GM12878 (cell line): ENCODE measurements at regions not wholly inside any gene's neighbourhood (a gene's known extent, or its start where the extent isn't known, plus 50 kb on each side); places are given as distances from the start of the nearest gene placed in this dataset.

Experiments
- ATAC-seq: fragments of 200-7000 bp; cut with Tn5 transposase; 3 replicates; pipeline ENCODE4 v1.9.1; 2020; ENCODE audit warnings: mild to moderate bottlenecking, moderate library complexity
- BruUV-seq: library from RNA; stranded (reverse); fragments of 400-500 nt; replicated peaks from 2 replicates; lab custom pipeline; 2021; lab: Mats Ljungman, UMichigan
- CTCF ChIA-PET: fragments of 300-600 bp; sonication (Branson Sonifier 250); formaldehyde crosslinking; extraction: SDS; loops from one replicate; lab custom pipeline; 2021; ENCODE audit warnings: inconsistent platforms; lab: Yijun Ruan, JAX
- POLR2A ChIA-PET: fragments of 350-600 bp; formaldehyde crosslinking; extraction: SDS; loops from one replicate; lab custom pipeline; 2021; ENCODE audit warnings: inconsistent platforms; lab: Charles Lee
- RAD21 ChIA-PET: fragments of 300-600 bp; sonication (Branson Sonifier 250); formaldehyde crosslinking; loops from one replicate; lab custom pipeline; 2023; ENCODE audit warnings: antibody characterized with exemption; ENCODE audit not compliant: unreplicated experiment; lab: Charles Lee
- SMC1A ChIA-PET: fragments of 300-600 bp; sonication (Branson Sonifier 250); formaldehyde crosslinking; loops from one replicate; lab custom pipeline; 2023; ENCODE audit not compliant: unreplicated experiment, uncharacterized antibody; lab: Charles Lee
- DNase-seq: peaks from one replicate; pipeline ENCODE4 v3.0.0-alpha.2; 2011; ENCODE audit warnings: low read depth, low spot score
- FAIRE-seq: peaks from 3 replicates; lab custom pipeline; 2011; peaks lifted over from hg19 to GRCh38; lab: Jason Lieb, UNC
- H2AFZ ChIP-seq: 2 replicates; pipeline ENCODE4 v1.6.0; 2011; ENCODE audit warnings: low read depth, low read length, control low read depth; ENCODE audit not compliant: control insufficient read depth
- H3K27ac ChIP-seq: 2 replicates; pipeline ENCODE4 v1.5.1; 2011; ENCODE audit warnings: control low read depth; ENCODE audit not compliant: control insufficient read depth, insufficient read depth
- H3K27me3 ChIP-seq, 2 experiments: replicated peaks in 1 of 2; 2 replicates each; pipeline versions ENCODE4 v1.6.0 to v1.6.1; 2011; ENCODE audit warnings: low read length in 1 of 2; ENCODE audit not compliant: control insufficient read depth in 2 of 2, insufficient read depth in 2 of 2
- H3K36me3 ChIP-seq, 2 experiments: 2 replicates each; pipeline ENCODE4 v1.5.1; 2011; ENCODE audit warnings: low read length in 1 of 2; ENCODE audit not compliant: control insufficient read depth in 2 of 2, insufficient read depth in 2 of 2
- H3K4me1 ChIP-seq: 2 replicates; pipeline ENCODE4 v1.6.1; 2011; ENCODE audit warnings: mild to moderate bottlenecking, low read length, moderate library complexity, mixed read lengths; ENCODE audit not compliant: control insufficient read depth, insufficient read depth
- H3K4me2 ChIP-seq: 2 replicates; pipeline ENCODE4 v1.6.0; 2011; ENCODE audit warnings: control low read depth; ENCODE audit not compliant: control insufficient read depth, insufficient read depth
- H3K4me3 ChIP-seq: fragments of 200-600 bp; sonication (generic); 2 replicates; pipeline ENCODE4 v1.5.1; 2016
- H3K79me2 ChIP-seq: 2 replicates; pipeline ENCODE4 v1.6.0; 2011; ENCODE audit warnings: low read length; ENCODE audit not compliant: control insufficient read depth, insufficient read depth
- H3K9ac ChIP-seq: 2 replicates; pipeline ENCODE4 v1.8.0; 2011; ENCODE audit warnings: low read length, control low read depth, mixed read lengths; ENCODE audit not compliant: control insufficient read depth, insufficient read depth
- H3K9me3 ChIP-seq: replicated peaks from 3 replicates; pipeline ENCODE4 v1.5.1; 2011; ENCODE audit warnings: mild to moderate bottlenecking, low read length; ENCODE audit not compliant: control insufficient read depth, insufficient read depth
- H4K20me1 ChIP-seq: 2 replicates; pipeline ENCODE4 v1.6.0; 2011; ENCODE audit not compliant: control insufficient read depth, insufficient read depth
- CBX5 ChIP-seq: sonication (generic); IDR thresholded peaks from 2 replicates; pipeline ENCODE4 v1.6.1; 2016; ENCODE audit warnings: low read depth, moderate library complexity, mild to moderate bottlenecking, inconsistent platforms
- DPF2 ChIP-seq: fragments of 450-650 bp; IDR thresholded peaks from 2 replicates; pipeline ENCODE4 v1.6.1; 2017; ENCODE audit warnings: mild to moderate bottlenecking
- EP300 ChIP-seq, 2 experiments: fragments of 150-350 bp in 1 of 2; IDR thresholded peaks; 2 replicates each; pipeline ENCODE4 v1.6.1; 2011 to 2012; ENCODE audit warnings: low read depth in 2 of 2, low read length in 2 of 2, borderline replicate concordance in 1 of 2, improper control_type of control experiment in 1 of 2, inconsistent platforms in 1 of 2; ENCODE audit not compliant: control insufficient read depth in 1 of 2
- ETV6 ChIP-seq, 2 experiments: fragments of 450-650 bp in 1 of 2; IDR thresholded peaks in 1 of 2; conservative IDR thresholded peaks in 1 of 2; 2 replicates each; pipeline ENCODE4 v1.6.1; 2014; ENCODE audit warnings: antibody characterized with exemption in 1 of 2, borderline replicate concordance in 1 of 2, low read depth in 1 of 2, mild to moderate bottlenecking in 1 of 2, moderate library complexity in 1 of 2
- JUND ChIP-seq: IDR thresholded peaks from 2 replicates; pipeline ENCODE4 v1.6.1; 2012; ENCODE audit warnings: low read depth, mild to moderate bottlenecking, low read length, improper control_type of control experiment, moderate library complexity
- NBN ChIP-seq: fragments of 450-650 bp; IDR thresholded peaks from 2 replicates; pipeline ENCODE4 v1.6.1; 2016
- NFYB ChIP-seq: IDR thresholded peaks from 2 replicates; pipeline ENCODE4 v1.6.1; 2011; ENCODE audit warnings: low read depth, mild to moderate bottlenecking, low read length, improper control_type of control experiment, moderate library complexity; ENCODE audit not compliant: insufficient read depth
- NR2F1 ChIP-seq: fragments of 450-650 bp; conservative IDR thresholded peaks from 2 replicates; pipeline ENCODE4 v1.6.1; 2017; ENCODE audit warnings: mild to moderate bottlenecking
- PAX8 ChIP-seq: fragments of 450-650 bp; IDR thresholded peaks from 2 replicates; pipeline ENCODE4 v1.6.1; 2017; ENCODE audit warnings: mild to moderate bottlenecking, moderate library complexity
- RCOR1 ChIP-seq: conservative IDR thresholded peaks from 2 replicates; pipeline ENCODE4 v1.6.1; 2012; ENCODE audit warnings: low read depth, low read length, improper control_type of control experiment
- REST ChIP-seq: IDR thresholded peaks from 2 replicates; pipeline ENCODE4 v1.6.1; 2012; ENCODE audit warnings: mild to moderate bottlenecking, low read depth, low read length
- TARDBP ChIP-seq: IDR thresholded peaks from 2 replicates; pipeline ENCODE4 v1.6.1; 2016; ENCODE audit warnings: borderline replicate concordance
- USF2 ChIP-seq: IDR thresholded peaks from 2 replicates; pipeline ENCODE4 v1.6.1; 2011; ENCODE audit warnings: low read depth, low read length, improper control_type of control experiment, borderline replicate concordance
- ZSCAN29 ChIP-seq: fragments of 450-650 bp; IDR thresholded peaks from 2 replicates; pipeline ENCODE4 v1.6.1; 2017; ENCODE audit warnings: mild to moderate bottlenecking, moderate library complexity
- ZZZ3 ChIP-seq: IDR thresholded peaks from 2 replicates; pipeline ENCODE4 v1.6.1; 2011; ENCODE audit warnings: low read depth; ENCODE audit not compliant: control insufficient read depth, insufficient read length
- WGBS: methylation state at CpG from one replicate; pipeline ENCODE4 v1.1.6; 2016; ENCODE audit warnings: low lambda C conversion rate; ENCODE audit not compliant: insufficient replicate concordance, insufficient coverage; ENCODE audit errors: missing lambda C conversion rate; 5-methylcytosine and 5-hydroxymethylcytosine counted together
- in situ Hi-C: fragments of 300-500 bp; cut with MboI; formaldehyde crosslinking; loops from 9 replicates; pipeline ENCODE4 v1.14.3; 2018; ENCODE audit warnings: mixed read lengths
- intact Hi-C: fragments of 100-400 bp; cut with micrococcal nuclease; formaldehyde crosslinking; loops from one replicate; pipeline ENCODE4 v1.14.2; 2022; ENCODE audit not compliant: unreplicated experiment

- Histone ChIP-seq H4K20me1 (no peaks in the 10 kb centered on the region), H3K27ac (no peak overlapping the region), H3K79me2 (no peaks in the 10 kb centered on the region), H3K27me3 (no peaks in the 10 kb centered on the region), H3K9me3 (no peaks in the 10 kb centered on the region), H3K4me2 (no peak overlapping the region), H3K36me3 (no peaks in the 10 kb centered on the region), H2AFZ (no peak overlapping the region), H3K9ac (no peak overlapping the region)
- CTCF ChIA-PET: interaction anchor here (0.6 to 1.5 kb wide), 2 partner anchors 37 to 93 kb away, joined by 3 read pairs; no protein-coding TSS in a partner anchor
- 29% methylated on average over 5 of the region's 5 CpGs for WGBS
- no peak for FAIRE-seq
- no peak for DNase-seq
- in situ Hi-C loops: no loop called here
- RAD21 ChIA-PET: interaction anchor here (0.9 kb wide), 1 partner anchor 31 kb away, joined by 3 read pairs; no protein-coding TSS in a partner anchor
- BruUV-seq: no TSS peak
- ATAC-seq: no peak
- SMC1A ChIA-PET: no interaction called here
- POLR2A ChIA-PET: no interaction called here
- TF ChIP-seq EP300 (IDR thresholded peaks at IDR 0.05; ENCODE audit: borderline replicate concordance in 1 of 2, control insufficient read depth in 1 of 2, low read depth in 2 of 2, low read length in 2 of 2) (no peak), CBX5 (no peak), PAX8 (no peak), NFYB (no peak), NBN (no peak), JUND (no peak), REST (no peak), ZSCAN29 (no peak), NR2F1 (no peak), ETV6 (conservative IDR thresholded peaks at IDR 0.05 in 1 of 2, IDR thresholded peaks at IDR 0.05 in 1 of 2; ENCODE audit: borderline replicate concordance in 1 of 2, low read depth in 1 of 2) (no peak), RCOR1 (no peak), TARDBP (no peak), ZZZ3 (no peak), DPF2 (no peak), USF2 (no peak)
- TF ChIP-seq, all 136 proteins: peak for 0
- intact Hi-C loops: no loop called here
- no peaks in the 10 kb centered on the region for H3K4me1 ChIP-seq
- H3K4me3 ChIP-seq: no peak overlapping the region
Measured at GRCh38 chr4:23038626-23039491, 346.1 kb downstream of the GBA3 start.
